IPS DF 6.9 (cell line): ENCODE measurements at regions not wholly inside any gene's neighbourhood (a gene's known extent, or its start where the extent isn't known, plus 50 kb on each side); places are given as distances from the start of the nearest gene placed in this dataset.

ENCODE experiments used
- DNase-seq: peaks from one replicate; pipeline ENCODE4 v3.0.0-alpha.2; 2013; ENCODE audit warnings: low read depth, low spot score
- H3K27ac ChIP-seq: one replicate; pipeline ENCODE4 v1.5.1; 2013; ENCODE audit warnings: low read length, control low read depth
- H3K27me3 ChIP-seq: 2 replicates; pipeline ENCODE4 v1.6.1; 2013; ENCODE audit warnings: mild to moderate bottlenecking, low read length; ENCODE audit not compliant: control insufficient read depth, insufficient read depth
- H3K36me3 ChIP-seq: 2 replicates; pipeline ENCODE4 v1.6.1; 2013; ENCODE audit warnings: low read length; ENCODE audit not compliant: control insufficient read depth, insufficient read depth
- H3K4me1 ChIP-seq: 2 replicates; pipeline ENCODE4 v1.6.1; 2013; ENCODE audit warnings: low read length; ENCODE audit not compliant: control insufficient read depth, insufficient read depth
- H3K4me3 ChIP-seq: 2 replicates; pipeline ENCODE4 v1.5.1; 2013; ENCODE audit warnings: mild to moderate bottlenecking, low read length
- H3K9me3 ChIP-seq: 2 replicates; pipeline ENCODE4 v1.6.1; 2013; ENCODE audit warnings: low read length, inconsistent platforms; ENCODE audit not compliant: control insufficient read depth, insufficient read depth
- WGBS: extraction: QIAGEN DNeasy Blood & Tissue Kit; methylation state at CpG from one replicate; pipeline ENCODE4 v1.1.7; 2013; ENCODE audit warnings: mixed read lengths, missing lambda C conversion rate; ENCODE audit not compliant: insufficient read length, insufficient coverage; 5-methylcytosine and 5-hydroxymethylcytosine counted together

DNA sequence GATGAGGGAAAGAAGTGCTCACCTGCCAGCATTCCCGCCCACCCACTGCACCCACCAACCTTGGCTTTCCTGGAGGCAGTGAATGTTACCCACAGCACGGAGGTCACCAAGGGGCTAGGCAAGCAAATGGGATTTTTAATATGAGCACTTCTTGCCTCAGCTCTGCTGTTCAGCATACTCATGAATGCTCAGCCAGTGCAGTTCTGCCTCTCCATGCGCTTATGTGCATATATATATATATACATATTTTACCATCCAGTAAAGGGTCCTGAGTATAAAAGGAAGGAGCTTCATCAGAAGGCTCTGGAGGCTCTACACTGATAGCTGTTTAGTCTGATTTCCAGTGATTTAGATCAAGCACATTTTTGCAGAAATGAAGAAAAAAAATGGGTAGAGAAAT lies 366.9 kb downstream of the SIPA1L2 start:
- no peaks in the 10 kb centered on the region for H3K9me3 ChIP-seq
- H3K4me3 ChIP-seq = no peak overlapping the region
- H3K27me3 ChIP-seq = no peaks in the 10 kb centered on the region
- whole genome bisulfite sequencing = no CpG with 5 or more reads among the region's 3 CpGs
- no peaks in the 10 kb centered on the region for H3K36me3 ChIP-seq
- no peak overlapping the region for H3K27ac ChIP-seq
- no peak for DNase-seq
- peaks cover 3% of the 10 kb centered on the region for H3K4me1 ChIP-seq

DNA sequence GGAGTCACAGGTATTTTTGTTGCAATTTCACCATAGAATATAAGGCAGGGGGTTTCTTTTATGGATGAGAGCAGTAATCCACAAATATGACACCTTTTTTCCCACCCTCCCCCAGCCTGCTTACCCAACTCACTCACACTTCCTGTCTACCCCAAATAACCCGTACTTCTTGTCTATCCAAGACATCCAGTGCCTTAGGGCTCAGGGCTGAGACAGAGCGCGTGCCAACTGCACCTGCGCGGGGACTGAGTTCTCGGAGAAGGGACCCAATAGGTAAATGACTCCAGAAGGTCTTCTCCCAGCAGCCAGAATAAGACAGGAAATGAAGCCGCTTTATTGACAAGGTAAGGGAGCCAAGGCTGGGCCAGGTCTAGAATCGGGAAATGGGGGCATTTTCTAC lies 369.1 kb downstream of the SIPA1L2 start:
- Histone ChIP-seq H3K27me3 (0 out of 2 replicates have a peak, but pooled peaks cover 1% of the 10 kb centered on the region), H3K4me1 (peaks cover 3% of the 10 kb centered on the region), H3K9me3 (no peaks in the 10 kb centered on the region), H3K36me3 (no peaks in the 10 kb centered on the region), H3K27ac (no peak overlapping the region), H3K4me3 (no peak overlapping the region)
- no CpG with 5 or more reads among the region's 8 CpGs for WGBS
- no peak for DNase-seq

DNA sequence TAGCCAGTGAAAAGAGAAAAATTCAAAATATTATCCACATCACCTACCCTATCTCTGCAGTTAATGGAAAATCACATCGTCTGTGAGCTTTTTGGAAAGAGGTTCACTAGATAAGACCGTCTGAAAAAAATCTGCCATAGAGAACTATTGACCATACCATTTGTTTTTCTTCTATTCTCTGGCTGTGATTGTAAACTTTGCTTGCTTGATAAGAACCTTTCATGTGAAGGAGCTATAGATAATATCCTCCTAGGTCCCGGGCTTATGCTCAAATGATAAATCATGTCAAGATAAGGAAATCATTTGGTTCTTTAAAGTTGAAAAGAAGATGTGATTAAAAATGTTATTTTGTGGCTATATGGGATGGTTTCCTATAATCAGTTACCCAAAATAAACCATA lies 369.9 kb downstream of the SIPA1L2 start:
- H3K36me3 ChIP-seq = no peaks in the 10 kb centered on the region
- DNase-seq = no peak
- 0 out of 2 replicates have a peak, but pooled peaks cover 1% of the 10 kb centered on the region for H3K27me3 ChIP-seq
- no peak overlapping the region for H3K4me3 ChIP-seq
- no peak overlapping the region for H3K27ac ChIP-seq
- peaks cover 3% of the 10 kb centered on the region for H3K4me1 ChIP-seq
- no peaks in the 10 kb centered on the region for H3K9me3 ChIP-seq
- WGBS = no CpG with 5 or more reads among the region's 3 CpGs

DNA sequence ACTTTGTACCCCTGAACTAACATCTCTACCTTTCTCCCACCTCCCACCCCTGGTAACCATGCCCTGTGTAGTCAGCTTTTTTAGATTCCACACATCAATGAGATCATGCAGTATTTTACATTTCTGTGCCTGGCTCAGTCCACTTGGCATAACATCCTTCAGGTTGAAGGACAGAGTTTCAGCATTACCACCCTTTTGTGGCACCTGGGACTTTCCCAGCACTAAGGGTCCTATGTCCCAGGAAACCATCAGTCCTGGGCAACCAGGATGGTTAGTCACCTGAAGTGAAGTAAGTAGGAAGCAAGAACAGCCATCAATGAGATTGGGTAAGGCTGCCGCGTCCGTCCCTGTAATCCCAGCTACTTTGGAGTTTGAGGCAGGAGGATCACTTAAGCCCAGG lies 370.6 kb downstream of the SIPA1L2 start:
- no peaks in the 10 kb centered on the region for H3K9me3 ChIP-seq
- WGBS = no CpG with 5 or more reads among the region's 3 CpGs
- H3K27me3 ChIP-seq = 0 out of 2 replicates have a peak, but pooled peaks cover 1% of the 10 kb centered on the region
- H3K4me1 ChIP-seq = peaks cover 2% of the 10 kb centered on the region
- no peak overlapping the region for H3K4me3 ChIP-seq
- H3K36me3 ChIP-seq = no peaks in the 10 kb centered on the region
- DNase-seq = no peak
- H3K27ac ChIP-seq = no peak overlapping the region

DNA sequence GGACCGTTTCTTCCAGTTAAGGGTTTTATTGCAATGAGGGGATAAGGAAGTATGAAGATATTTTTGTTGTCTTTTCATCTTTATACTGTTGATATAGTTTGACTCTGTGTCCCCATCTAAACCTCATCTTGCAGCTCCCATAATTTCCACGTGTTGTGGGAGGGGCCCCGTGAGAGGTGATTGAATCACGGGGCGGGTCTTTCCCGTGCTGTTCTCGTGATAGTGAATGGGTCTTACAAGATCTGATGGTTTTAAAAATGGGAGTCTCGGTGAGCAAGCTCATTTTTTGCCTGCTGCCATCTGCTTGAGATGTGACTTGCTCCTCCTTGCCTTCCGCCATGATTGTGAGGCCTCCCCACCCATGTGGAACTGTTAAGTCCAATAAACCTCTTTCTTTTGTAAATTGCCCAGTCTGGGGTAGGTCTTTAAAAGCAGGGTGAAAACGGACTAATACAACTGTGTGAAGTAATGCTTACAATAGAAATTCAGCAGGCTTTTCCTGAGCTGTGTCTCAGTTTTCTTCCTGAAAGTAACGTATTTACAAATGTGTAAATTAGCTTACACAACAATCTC lies 377.3 kb downstream of the SIPA1L2 start:
- Histone ChIP-seq H3K27ac (no peak overlapping the region), H3K9me3 (no peaks in the 10 kb centered on the region), H3K27me3 (peaks cover 31% of the 10 kb centered on the region), H3K36me3 (no peaks in the 10 kb centered on the region), H3K4me3 (no peak overlapping the region), H3K4me1 (no peaks in the 10 kb centered on the region)
- DNase-seq = no peak
- no CpG with 5 or more reads among the region's 11 CpGs for WGBS

DNA sequence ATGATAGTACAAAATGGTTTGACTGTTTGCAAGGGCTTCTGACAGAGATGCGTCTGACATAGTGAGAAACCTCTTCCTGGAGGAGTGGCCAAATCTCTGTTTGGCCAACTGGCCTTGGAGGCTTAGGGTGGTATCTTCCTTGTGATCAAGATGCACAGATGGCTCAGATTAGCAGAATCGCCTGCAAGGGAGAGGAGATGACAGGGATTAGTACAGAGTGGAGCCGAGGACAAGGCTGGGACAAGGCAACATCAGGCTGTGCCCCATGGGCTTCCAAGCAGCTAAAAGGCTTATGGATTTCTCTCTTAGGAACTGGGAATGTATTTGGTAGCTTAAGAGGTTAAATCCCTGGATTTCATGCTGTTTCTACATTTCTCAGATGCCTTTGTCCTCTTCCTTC lies 379.1 kb downstream of the SIPA1L2 start:
- no peak for DNase-seq
- Histone ChIP-seq H3K9me3 (no peaks in the 10 kb centered on the region), H3K4me3 (no peak overlapping the region), H3K4me1 (no peaks in the 10 kb centered on the region), H3K27ac (no peak overlapping the region), H3K27me3 (peaks cover 33% of the 10 kb centered on the region), H3K36me3 (no peaks in the 10 kb centered on the region)
- no CpG with 5 or more reads among the region's 3 CpGs for WGBS

DNA sequence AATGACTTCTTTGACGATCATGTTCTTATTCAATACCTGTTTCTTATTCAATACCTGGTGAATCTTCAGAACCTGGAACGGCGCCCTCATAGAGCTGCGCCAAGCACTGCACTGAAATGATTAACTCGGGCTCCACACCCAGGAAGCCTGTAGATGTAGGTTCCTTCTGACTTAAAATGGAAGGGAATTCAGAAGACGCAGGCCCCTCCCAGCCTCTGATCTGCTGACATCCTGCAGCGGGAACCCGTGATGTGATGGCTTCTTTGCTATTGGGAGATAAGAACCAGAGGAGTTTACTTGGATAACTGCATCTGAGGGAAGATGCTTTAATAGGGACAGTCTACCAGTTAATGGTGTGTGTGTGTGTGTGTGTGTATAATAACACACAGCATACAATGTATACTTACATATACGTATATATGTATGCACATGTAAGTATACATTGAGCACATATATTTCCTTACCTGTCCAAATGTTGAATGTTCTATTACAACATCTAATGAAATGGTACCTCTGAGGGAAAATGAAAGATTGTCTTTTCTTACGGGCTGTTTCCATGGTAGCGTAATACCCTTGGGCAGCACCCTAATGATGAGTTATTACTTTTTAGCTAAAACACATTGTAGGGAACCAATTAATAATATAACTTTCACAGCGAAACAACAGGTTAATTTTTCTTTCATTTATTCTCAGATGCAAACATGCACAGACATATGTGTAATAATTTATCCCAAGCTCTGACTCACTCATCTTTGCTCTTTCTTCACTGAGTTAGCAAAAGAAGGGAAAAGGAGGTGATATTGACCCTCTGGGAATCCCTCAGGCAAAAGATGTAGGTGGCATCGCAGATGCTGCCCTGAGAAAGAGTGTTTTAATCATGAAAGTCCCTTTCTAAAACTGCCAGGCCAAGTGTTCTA lies 379.8 kb downstream of the SIPA1L2 start:
- no CpG with 5 or more reads among the region's 13 CpGs for WGBS
- no peaks in the 10 kb centered on the region for H3K4me1 ChIP-seq
- peaks cover 34% of the 10 kb centered on the region for H3K27me3 ChIP-seq
- no peak overlapping the region for H3K27ac ChIP-seq
- H3K4me3 ChIP-seq = no peak overlapping the region
- DNase-seq = no peak
- H3K9me3 ChIP-seq = no peaks in the 10 kb centered on the region
- no peaks in the 10 kb centered on the region for H3K36me3 ChIP-seq

DNA sequence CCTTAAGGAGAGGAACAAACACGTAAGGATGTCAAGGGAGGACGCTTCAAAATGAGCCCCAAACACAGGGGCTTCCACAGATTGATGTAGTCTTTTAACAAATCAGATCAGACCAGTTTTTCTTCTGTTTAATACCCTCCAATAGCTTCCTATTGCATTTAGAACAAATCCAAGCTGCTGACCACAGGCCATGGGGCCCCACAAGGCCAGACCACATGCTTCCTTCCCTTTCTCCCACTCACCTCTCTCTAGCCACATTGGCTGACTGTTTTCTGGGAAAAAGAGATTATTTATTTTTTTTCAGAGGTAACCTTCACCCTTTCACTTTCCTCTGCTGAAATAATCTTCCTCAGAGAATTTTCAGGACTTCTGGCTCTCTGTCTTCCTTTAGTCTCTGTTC lies 380.6 kb downstream of the SIPA1L2 start:
- peaks cover 37% of the 10 kb centered on the region for H3K27me3 ChIP-seq
- H3K36me3 ChIP-seq = no peaks in the 10 kb centered on the region
- H3K4me3 ChIP-seq = no peak overlapping the region
- DNase-seq = no peak
- H3K4me1 ChIP-seq = no peaks in the 10 kb centered on the region
- no peak overlapping the region for H3K27ac ChIP-seq
- no CpG with 5 or more reads among the region's 2 CpGs for WGBS
- no peaks in the 10 kb centered on the region for H3K9me3 ChIP-seq

DNA sequence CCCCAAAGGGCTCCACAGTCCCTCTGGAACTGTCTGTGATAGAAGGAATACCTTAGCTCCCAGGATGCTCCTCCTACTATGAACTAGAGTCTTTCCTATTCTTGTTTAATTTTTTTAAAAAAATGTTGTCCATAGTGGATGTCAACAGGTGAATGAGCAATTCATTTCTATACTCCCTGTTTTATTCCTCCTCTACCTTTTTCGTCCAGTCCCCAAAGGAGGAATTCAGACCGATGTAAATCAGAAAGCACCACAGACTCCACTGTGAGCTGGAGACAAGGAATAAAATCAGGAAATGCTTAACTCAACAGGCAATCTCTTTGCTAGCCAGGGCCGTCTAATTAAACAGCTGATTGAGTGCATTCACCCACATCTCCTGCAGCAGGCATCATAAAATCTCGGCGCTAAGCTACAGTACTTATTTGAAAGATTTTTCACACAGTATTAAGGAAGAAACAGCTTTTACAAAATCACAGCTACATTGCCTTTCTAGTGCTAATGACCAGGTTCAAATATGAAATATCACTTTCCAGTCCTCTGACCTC lies 381.6 kb downstream of the SIPA1L2 start:
- no peak for DNase-seq
- Histone ChIP-seq H3K9me3 (no peaks in the 10 kb centered on the region), H3K36me3 (no peaks in the 10 kb centered on the region), H3K4me3 (no peak overlapping the region), H3K4me1 (no peaks in the 10 kb centered on the region), H3K27ac (no peak overlapping the region), H3K27me3 (peaks cover 35% of the 10 kb centered on the region)
- no CpG with 5 or more reads among the region's 5 CpGs for WGBS

DNA sequence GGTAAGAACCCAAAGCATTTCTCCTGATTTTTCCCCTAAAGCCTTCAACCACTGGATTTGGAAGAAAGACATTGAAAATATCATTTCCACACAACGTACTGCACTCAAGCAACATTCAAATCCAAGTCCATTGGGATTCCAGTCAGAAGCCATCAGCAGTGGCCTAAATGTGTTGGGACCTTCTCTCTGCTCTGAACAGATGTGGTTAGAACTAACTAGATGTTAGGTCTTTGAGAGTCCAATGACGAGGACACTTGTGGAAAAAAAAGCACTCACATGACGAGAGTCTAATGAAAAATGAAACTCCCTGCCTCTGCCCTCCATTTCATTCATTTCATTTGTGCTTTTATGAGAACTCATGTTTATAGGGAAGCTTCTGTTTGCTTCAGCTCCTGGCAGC lies 382.3 kb downstream of the SIPA1L2 start:
- Histone ChIP-seq H3K4me1 (no peaks in the 10 kb centered on the region), H3K27ac (no peak overlapping the region), H3K9me3 (no peaks in the 10 kb centered on the region), H3K4me3 (no peak overlapping the region), H3K36me3 (no peaks in the 10 kb centered on the region), H3K27me3 (peaks cover 35% of the 10 kb centered on the region)
- WGBS = no CpG with 5 or more reads among the region's 3 CpGs
- DNase-seq = no peak
